ENCODE measurements at regions not wholly inside any gene's neighbourhood (a gene's known extent, or its start where the extent isn't known, plus 50 kb on each side); places are given as distances from the start of the nearest gene placed in this dataset.
"Not testable (repeated sequence)": the region's sequence is repeated elsewhere in the genome, so short reads cannot be mapped to it uniquely, and the experiment has no call there.

DNA sequence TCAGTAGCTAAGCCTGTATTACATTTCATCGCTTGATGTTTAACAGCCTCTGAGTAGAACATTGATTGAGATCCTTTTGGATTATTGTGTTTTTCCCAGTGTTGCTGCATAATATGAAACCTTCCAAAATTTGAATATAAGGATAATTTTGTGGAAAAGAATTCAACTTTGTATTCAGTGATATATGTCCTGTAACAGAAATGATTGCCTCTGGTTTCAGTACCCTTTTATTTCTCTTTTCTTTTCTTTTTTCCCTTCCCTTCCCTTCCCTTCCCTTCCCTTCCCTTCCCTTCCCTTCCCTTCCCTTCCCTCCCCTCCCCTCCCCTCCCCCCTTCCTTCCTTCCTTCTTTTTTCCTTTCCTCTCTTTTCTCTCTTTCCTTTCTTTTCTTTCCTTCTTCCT, 74.6 kb downstream of the UTRN start:
- DNase-seq (ENCODE audit: low read depth, low spot score): no peak

GRCh38 chr6:144360401-144360800, 75.3 kb downstream of the UTRN start:
- DNase-seq (ENCODE audit: low read depth, low spot score): no peak

DNA sequence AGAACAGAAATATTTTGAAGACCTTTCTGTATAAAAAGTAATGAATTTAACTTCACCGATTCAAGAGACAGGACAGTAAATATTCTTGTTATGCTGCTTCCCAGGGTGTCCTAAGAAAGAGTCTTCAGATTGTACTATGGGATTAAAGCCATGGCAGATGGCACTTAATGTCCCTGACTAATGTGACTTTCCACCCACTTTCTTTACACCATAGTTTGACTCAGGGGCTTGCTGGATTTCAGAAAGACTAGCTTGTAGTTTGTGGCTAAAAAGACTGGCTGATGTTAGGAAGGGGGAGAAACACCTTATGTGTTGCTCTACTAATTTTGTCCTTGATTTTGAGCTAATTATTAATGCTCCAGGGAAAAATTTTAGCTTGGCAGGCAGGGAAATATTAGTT, 75.9 kb downstream of the UTRN start:
- DNase-seq (ENCODE audit: low read depth, low spot score): no peak

DNA sequence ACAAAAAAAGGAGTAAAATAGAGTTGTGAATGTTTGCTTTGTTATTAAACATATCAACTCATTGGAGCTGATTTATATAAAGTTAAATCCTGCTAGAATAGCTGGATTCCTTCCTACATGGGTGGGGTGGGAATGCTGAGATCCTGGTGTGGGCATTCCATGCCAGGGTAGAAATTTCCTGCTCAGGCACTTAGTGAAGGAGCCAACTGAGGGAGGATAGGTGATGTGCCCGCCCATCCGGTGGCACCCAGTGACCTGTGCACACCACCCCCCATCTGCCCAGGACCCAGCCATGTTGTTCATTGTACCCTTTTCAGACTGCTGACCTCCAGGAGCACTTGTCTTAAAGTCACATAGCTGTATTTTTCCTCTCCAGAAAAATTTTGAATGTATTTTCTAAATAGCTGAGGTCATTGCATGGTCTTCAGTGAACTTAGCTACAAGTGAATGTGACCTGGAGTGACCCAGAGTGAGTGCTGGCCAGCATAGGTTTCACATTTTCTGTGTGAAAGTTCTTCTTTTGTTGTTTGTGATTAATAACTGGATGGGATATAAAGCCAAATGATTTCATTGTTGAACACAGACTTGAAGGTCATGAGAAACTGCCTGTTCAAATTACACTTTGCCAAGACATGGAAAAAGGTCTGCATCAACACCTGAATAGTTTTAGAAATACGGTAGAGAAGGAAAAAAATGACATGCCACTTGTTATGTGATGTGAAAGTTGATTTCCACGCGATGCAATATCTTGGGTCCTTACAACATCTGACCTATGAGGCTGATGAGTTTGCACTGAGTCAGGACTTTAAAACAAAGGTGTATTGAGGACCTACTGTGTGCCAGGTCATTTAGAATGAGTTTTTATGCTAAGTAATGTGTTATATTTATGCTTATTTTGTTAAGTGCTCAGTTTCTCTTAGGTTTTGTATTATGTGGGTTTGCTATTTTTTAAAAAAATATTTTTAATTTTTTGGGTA, 77.2 kb downstream of the UTRN start:
- DNase-seq (ENCODE audit: low read depth, low spot score): peak; percentile 75

DNA sequence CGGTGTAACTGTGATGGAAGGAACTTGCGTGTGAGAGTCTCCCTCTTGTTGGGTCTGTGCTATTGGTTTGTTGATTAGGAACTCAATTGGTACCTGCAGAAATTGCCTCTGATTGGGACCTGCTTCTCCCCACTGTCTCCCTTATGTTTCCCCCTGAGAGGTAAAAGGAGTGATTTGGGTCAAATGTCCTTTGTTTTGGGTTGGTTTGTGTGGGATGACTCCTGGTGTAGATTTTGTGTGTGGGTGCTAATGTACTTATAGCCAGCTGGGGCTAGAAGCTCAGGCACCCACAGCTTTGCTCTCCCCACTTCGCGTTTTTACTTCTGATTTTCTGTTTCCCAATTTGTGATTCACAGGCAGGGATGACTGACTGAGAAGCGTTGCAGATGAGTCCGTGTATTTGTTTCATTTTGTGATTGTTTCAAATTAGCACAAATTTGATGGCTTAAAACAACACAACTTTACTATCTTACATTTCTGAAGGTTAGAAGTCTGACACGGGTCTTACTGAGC, 79.1 kb downstream of the UTRN start:
- no peak for DNase-seq (ENCODE audit: low read depth, low spot score)

DNA sequence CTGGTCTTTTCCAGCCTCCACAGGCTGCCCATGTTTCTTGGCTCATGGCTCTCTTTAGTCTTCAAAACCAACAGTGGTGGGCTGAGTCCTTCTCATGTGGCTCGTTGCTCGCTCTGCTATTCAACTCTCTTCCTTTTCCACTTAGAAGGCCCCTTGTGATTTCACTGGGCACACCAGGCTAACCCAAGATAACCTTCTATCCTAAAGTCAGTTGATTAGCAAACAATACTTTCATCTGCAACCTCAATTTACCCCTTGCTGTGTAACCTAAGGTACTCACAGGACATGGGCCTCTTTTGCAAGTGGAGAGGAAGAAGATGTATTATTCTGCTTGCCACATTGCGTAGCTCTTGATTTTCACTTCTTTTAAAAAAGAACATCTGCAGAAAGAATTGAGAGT, 79.6 kb downstream of the UTRN start:
- no peak for DNase-seq (ENCODE audit: low read depth, low spot score)

GRCh38 chr6:144365271-144365670, 80.1 kb downstream of the UTRN start:
- DNase-seq (ENCODE audit: low read depth, low spot score): no peak

- DNase-seq (ENCODE audit: low read depth, low spot score): not testable (repeated sequence)
Measured at GRCh38 chr6:144369696-144370095, 84.6 kb downstream of the UTRN start.

- no peak for DNase-seq (ENCODE audit: low read depth, low spot score)
Measured at GRCh38 chr6:144372116-144372515, 87.0 kb downstream of the UTRN start.

DNA sequence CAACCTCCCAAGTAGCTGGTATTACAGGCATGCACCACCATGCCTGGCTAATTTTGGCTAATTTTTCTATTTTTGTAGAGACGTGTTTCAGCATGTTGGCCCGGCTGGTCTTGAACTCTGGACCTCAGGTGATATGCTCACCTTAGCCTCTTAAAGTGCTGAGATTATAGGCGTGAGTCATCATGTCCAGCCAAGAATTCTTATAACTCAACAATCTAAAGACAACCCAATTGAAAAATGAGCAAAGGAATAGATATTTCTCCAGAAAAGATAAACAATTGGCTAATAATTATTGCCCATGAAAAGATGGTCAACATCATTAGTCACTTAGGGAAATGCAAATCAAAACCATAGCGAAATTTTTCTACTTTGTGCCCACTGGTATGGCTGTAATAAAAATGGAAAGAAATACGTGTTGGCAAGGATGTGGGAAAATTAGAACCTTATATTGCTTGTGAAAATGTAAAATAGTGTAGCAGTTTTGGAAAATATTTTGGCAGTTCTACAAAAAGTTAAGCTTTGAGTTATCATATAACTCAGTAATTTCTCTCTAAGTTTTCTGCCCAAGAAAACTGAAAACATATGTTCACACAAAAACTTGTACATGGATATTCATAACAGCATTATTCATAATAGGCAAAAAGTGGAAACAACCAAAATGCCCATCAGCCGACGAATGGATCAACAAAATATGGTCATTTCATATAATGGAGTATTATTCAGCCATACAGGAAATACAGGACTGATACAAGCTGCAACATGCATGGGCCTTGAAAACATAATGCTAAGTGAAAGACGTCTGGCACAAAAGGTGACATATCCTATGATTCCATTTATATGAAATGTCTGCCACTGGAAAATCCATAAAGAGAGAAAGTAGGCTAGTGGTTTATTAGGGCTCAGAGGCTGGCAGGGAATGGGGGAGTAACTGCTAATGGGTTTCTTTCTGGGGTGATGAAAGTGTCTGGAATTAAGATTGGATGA, 87.8 kb downstream of the UTRN start:
- no peak for DNase-seq (ENCODE audit: low read depth, low spot score)

GRCh38 chr6:144374525-144374924, 89.4 kb downstream of the UTRN start:
- DNase-seq (ENCODE audit: low read depth, low spot score): not testable (repeated sequence)

DNA sequence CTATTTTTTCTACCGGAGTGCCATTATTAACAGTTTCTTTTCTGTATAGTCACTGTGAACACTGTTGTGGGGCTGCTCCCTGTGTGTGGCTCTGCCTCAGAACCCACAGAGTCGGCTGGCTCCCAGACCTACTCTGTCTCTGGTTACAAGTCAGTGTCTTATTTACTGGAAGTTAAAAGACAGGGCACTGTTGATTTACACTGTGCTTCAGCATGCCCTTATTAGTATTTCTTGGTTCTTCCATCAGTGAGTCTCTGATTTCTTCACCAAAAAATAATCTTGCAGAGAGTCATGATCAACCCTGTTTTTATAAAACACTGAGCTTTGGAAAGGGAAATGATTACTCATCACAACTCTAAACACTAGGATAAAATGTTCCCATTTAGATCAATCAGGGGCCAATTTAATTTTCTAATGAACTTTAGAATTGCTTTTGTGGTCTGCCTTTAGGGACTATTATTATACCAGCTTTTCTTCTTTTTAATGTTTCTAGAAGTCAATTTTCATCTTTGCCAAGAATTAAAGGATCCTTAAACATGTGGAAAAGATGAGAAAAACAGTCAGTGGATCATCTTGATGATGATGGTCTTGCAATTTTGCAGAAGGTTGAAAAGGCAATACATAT, 92.6 kb downstream of the UTRN start:
- DNase-seq (ENCODE audit: low read depth, low spot score): no peak

- DNase-seq (ENCODE audit: low read depth, low spot score): no peak
Measured at GRCh38 chr6:144378437-144378836, 93.3 kb downstream of the UTRN start.

GRCh38 chr6:144379356-144379755, 94.2 kb downstream of the UTRN start:
- no peak for DNase-seq (ENCODE audit: low read depth, low spot score)

DNA sequence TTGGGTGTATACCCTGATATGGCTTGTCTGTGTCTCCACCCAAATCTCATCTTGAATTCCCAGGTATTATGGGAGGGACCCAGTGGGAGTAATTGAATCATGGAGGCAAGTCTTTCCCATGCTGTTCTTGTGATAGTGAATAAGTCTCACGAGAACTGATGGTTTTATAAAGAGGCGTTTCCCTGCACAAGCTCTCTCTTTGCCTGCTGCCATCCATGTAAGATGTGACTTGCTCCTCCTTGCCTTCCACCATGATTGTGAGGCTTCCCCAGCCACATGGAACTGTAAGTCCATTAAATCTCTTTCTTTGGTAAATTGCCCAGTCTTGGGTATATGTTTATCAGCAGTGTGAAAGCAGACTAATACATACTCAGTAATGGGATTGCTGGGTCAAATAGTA, 96.4 kb downstream of the UTRN start:
- not testable (repeated sequence) for DNase-seq (ENCODE audit: low read depth, low spot score)

DNA sequence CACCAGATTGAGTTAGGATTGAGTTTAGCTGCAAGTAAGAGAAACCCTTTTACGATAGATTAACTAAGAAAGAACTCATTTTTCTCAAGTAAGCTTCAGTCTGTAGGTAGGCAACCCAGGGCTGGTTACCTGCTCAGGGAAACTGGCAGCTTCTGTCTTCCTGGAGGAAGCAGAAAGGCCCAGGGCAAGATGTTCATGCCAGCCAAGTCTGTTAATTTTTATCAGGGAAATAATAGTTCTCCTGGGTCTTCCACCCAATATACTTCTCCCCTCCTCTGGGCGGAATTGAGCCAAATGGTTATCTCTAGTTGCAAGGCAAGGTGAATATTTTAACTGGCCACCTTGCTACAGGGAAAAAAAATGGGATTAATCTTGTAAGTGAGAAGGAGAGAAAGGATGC, 98.2 kb downstream of the UTRN start:
- no peak for DNase-seq (ENCODE audit: low read depth, low spot score)

DNA sequence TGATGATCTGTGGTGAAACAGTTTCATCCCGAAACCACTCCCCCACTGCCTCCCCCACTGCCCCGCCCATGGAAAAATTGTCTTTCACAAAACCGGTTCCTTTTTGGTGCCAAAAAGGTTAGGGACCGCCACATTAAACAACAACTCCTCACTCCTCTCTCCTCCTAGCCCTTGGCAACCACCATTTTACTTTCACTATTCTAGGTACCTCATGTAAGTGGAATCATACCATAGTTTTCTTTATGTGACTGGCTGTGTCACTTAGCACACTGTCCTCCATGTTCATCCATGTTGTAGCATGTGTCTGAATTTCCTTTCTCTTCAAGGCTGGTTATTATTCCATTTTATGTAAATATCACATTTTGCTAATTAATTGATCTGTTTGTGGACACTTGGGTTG, 99.3 kb downstream of the UTRN start:
- DNase-seq (ENCODE audit: low read depth, low spot score): no peak

GRCh38 chr6:144389474-144389873, 104.3 kb downstream of the UTRN start:
- DNase-seq (ENCODE audit: low read depth, low spot score): not testable (repeated sequence)

GRCh38 chr6:144390202-144390601, 105.1 kb downstream of the UTRN start:
- DNase-seq (ENCODE audit: low read depth, low spot score): no peak

- DNase-seq (ENCODE audit: low read depth, low spot score): peak; percentile 24
Measured at GRCh38 chr6:144390886-144391285, 105.8 kb downstream of the UTRN start.

GRCh38 chr6:144392536-144392935, 107.4 kb downstream of the UTRN start:
- DNase-seq (ENCODE audit: low read depth, low spot score): no peak
